Muscle of leg (tissue), 3 donors: ENCODE measurements at regions not wholly inside any gene's neighbourhood (a gene's known extent, or its start where the extent isn't known, plus 50 kb on each side); places are given as distances from the start of the nearest gene placed in this dataset.
A peak's percentile ranks its signal among the peaks of the same experiment; 100 is the strongest.
"Not testable (repeated sequence)": the region's sequence is repeated elsewhere in the genome, so short reads cannot be mapped to it uniquely, and the experiment has no call there.

ENCODE experiments used
- DNase-seq: peaks from one replicate; pipeline ENCODE4 v3.0.0; 2013
- H3K27ac ChIP-seq: one replicate; pipeline ENCODE4 v1.5.1; 2013; ENCODE audit warnings: mild to moderate bottlenecking, low read length, control low read depth
- H3K27me3 ChIP-seq: one replicate; pipeline ENCODE4 v1.6.1; 2013; ENCODE audit warnings: low read length; ENCODE audit not compliant: control insufficient read depth, insufficient read depth
- H3K36me3 ChIP-seq: one replicate; pipeline ENCODE4 v1.6.1; 2013; ENCODE audit warnings: low read length; ENCODE audit not compliant: control insufficient read depth, insufficient read depth
- H3K4me1 ChIP-seq: one replicate; pipeline ENCODE4 v1.6.1; 2013; ENCODE audit warnings: low read length; ENCODE audit not compliant: control insufficient read depth, insufficient read depth
- H3K4me3 ChIP-seq: one replicate; pipeline ENCODE4 v1.5.1; 2013; ENCODE audit warnings: low read length, control low read depth
- H3K9me3 ChIP-seq: replicated peaks from 2 replicates; pipeline ENCODE4 v1.6.1; 2013; ENCODE audit warnings: low read depth, low read length; ENCODE audit not compliant: control insufficient read depth
- WGBS: methylation state at CpG from one replicate; pipeline ENCODE4 v1.1.5; 2013; ENCODE audit warnings: missing lambda C conversion rate; ENCODE audit not compliant: insufficient coverage; 5-methylcytosine and 5-hydroxymethylcytosine counted together

GRCh38 chr9:22649384-22649783, 202.8 kb downstream of the DMRTA1 start:
- WGBS = no CpG with 5 or more reads among the region's 2 CpGs
- peak; percentile 10 for DNase-seq
- no peak overlapping the region for H3K27ac ChIP-seq
- H3K36me3 ChIP-seq = no peaks in the 10 kb centered on the region
- no peaks in the 10 kb centered on the region for H3K27me3 ChIP-seq
- no peaks in the 10 kb centered on the region for H3K4me1 ChIP-seq
- no peak overlapping the region for H3K4me3 ChIP-seq
- H3K9me3 ChIP-seq = no peaks in the 10 kb centered on the region

DNA sequence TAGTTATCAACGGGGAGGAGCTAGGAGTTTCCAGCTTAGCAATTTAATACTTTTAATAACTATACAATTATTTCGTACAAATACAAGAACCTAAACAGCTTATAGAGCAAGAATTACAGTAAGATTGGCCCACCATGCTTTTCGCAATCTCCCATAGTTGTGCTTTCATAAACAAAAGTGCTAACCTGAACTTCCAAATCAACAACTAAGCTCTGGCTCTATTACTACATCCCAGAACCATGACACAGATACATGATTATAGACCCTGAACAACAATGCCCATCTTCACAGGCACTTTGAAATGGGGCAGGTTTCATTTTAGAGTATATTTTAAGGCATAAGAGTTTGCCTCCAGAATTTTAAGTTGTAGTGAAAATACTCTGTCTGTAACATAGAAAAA, 203.5 kb downstream of the DMRTA1 start:
- Histone ChIP-seq H3K36me3 (no peaks in the 10 kb centered on the region), H3K9me3 (no peaks in the 10 kb centered on the region), H3K27me3 (no peaks in the 10 kb centered on the region), H3K4me3 (no peak overlapping the region), H3K4me1 (no peaks in the 10 kb centered on the region), H3K27ac (no peak overlapping the region)
- WGBS = 100% methylated on average over 1 of the region's 3 CpGs
- DNase-seq = no peak

DNA sequence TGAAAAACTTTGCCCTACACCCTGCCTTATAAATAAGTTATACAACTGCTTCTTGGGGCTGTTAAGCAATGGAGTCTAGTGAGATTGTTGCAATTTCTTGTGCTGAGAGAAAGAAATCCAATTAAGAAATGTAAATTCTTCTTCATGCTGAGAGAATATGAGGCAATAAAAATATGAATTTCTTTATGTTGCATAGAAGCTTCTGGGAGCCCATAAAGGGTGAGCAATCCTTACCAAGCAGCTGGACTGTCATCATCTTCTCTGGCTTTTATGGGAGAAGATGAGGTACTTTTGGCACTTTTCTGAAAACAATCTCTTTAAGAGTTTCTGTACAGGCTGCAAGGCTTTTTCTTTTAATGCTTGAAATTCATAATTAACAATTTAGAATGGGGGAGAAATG, 204.3 kb downstream of the DMRTA1 start:
- no peak overlapping the region for H3K27ac ChIP-seq
- no peak for DNase-seq
- no peaks in the 10 kb centered on the region for H3K27me3 ChIP-seq
- no peaks in the 10 kb centered on the region for H3K9me3 ChIP-seq
- H3K4me3 ChIP-seq = no peak overlapping the region
- H3K4me1 ChIP-seq = no peaks in the 10 kb centered on the region
- H3K36me3 ChIP-seq = no peaks in the 10 kb centered on the region

GRCh38 chr9:22654833-22655232, 208.2 kb downstream of the DMRTA1 start:
- no peaks in the 10 kb centered on the region for H3K36me3 ChIP-seq
- no peak overlapping the region for H3K4me3 ChIP-seq
- no peaks in the 10 kb centered on the region for H3K4me1 ChIP-seq
- no peaks in the 10 kb centered on the region for H3K9me3 ChIP-seq
- no peak overlapping the region for H3K27ac ChIP-seq
- H3K27me3 ChIP-seq = no peaks in the 10 kb centered on the region
- no peak for DNase-seq

- H3K4me3 ChIP-seq = no peak overlapping the region
- H3K36me3 ChIP-seq = no peaks in the 10 kb centered on the region
- WGBS = no CpG with 5 or more reads among the region's 1 CpG
- no peaks in the 10 kb centered on the region for H3K4me1 ChIP-seq
- no peaks in the 10 kb centered on the region for H3K27me3 ChIP-seq
- no peak for DNase-seq
- no peaks in the 10 kb centered on the region for H3K9me3 ChIP-seq
- no peak overlapping the region for H3K27ac ChIP-seq
Measured at GRCh38 chr9:22657713-22658112, 211.1 kb downstream of the DMRTA1 start.

DNA sequence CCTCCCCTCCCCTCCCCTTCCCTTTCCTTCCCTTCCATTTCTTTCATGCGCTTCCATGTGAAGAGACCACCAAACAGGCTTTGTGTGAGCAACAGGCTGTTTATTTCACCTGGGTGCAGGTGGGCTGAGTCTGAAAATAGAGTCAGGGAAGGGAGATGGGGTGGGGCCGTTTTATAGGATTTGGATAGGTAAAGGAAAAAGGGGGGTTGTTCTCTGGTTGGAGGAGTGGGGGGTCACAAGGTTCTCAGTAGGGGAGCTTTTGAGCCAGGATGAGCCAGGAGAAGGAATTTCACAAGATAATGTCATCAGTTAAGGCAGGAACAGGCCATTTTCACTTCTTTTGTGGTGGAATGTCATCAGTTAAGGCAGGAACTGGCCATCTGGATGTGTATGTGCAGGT, 211.9 kb downstream of the DMRTA1 start:
- WGBS = no CpG with 5 or more reads among the region's 2 CpGs
- H3K27me3 ChIP-seq, DNase-seq, H3K9me3 ChIP-seq, H3K36me3 ChIP-seq, H3K4me1 ChIP-seq, H3K27ac ChIP-seq, H3K4me3 ChIP-seq: not testable (repeated sequence)

GRCh38 chr9:22682536-22682935, 235.9 kb downstream of the DMRTA1 start:
- 20% methylated on average over 1 of the region's 3 CpGs for WGBS
- Histone ChIP-seq H3K4me3 (no peak overlapping the region), H3K27ac (no peak overlapping the region), H3K9me3 (no peaks in the 10 kb centered on the region), H3K27me3 (no peaks in the 10 kb centered on the region), H3K4me1 (no peaks in the 10 kb centered on the region), H3K36me3 (no peaks in the 10 kb centered on the region)
- DNase-seq = no peak

DNA sequence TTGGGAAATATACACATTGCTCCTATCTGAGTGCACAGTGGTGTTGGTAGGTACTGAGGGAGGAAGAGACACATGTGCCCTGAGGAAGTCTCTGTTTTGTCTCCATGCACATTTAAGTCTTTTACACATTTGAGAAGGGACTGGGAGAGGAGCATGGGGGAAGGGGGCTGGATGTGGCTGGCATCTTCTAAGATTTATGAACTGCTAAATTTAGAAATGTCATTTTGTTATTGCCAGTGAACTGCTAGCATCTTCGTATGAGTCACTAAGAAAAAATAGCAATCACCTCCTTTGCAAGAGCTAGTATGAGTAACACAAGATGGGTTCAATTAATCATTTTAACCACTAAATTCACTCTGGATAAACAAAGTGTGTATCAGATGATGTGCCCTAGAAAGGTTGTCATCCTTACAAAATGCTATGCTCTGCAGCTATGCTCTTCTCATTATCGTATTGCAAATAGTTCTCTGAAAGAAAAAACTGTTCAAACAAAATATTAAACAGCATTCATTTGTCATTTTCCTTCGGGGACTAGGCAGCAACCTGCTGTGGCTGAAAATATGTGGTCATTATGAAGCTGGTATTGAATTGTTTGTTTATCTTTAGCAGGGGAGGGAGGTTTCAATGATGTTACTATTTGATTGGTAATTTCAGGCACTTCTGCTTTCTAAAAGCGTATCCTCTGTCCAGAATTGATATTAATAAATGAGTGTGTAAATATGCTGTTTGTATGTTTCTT, 236.5 kb downstream of the DMRTA1 start:
- Histone ChIP-seq H3K27ac (no peak overlapping the region), H3K4me1 (no peaks in the 10 kb centered on the region), H3K9me3 (no peaks in the 10 kb centered on the region), H3K4me3 (no peak overlapping the region), H3K27me3 (no peaks in the 10 kb centered on the region), H3K36me3 (no peaks in the 10 kb centered on the region)
- DNase-seq = peak; percentile 2
- no CpG with 5 or more reads among the region's 4 CpGs for WGBS

DNA sequence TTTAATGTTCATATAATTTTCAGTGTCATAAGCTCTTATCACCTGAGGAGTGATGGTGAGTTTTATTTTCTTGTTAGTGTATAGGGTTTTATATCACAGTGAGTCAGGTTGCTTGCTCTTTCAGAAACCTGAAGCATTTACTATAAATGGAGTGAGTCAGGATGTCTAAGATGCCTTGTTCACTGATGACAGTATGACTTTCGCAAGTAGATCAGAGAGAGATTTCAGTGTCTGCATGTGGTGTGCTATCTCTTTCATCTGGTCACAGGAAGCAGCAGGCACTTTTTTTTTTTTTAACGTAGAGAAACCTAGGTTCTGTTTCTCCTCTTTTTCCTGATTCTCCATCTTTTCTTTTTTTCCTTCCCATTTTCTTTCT, 237.1 kb downstream of the DMRTA1 start:
- no CpG with 5 or more reads among the region's 2 CpGs for WGBS
- Histone ChIP-seq H3K4me1 (no peaks in the 10 kb centered on the region), H3K36me3 (no peaks in the 10 kb centered on the region), H3K27me3 (no peaks in the 10 kb centered on the region), H3K4me3 (no peak overlapping the region), H3K27ac (no peak overlapping the region), H3K9me3 (no peaks in the 10 kb centered on the region)
- DNase-seq = no peak

GRCh38 chr9:22693156-22693555, 246.5 kb downstream of the DMRTA1 start:
- 75% methylated on average over 2 of the region's 2 CpGs for WGBS
- H3K27ac ChIP-seq = no peak overlapping the region
- H3K4me3 ChIP-seq = no peak overlapping the region
- no peaks in the 10 kb centered on the region for H3K36me3 ChIP-seq
- no peak for DNase-seq
- H3K4me1 ChIP-seq = no peaks in the 10 kb centered on the region
- H3K9me3 ChIP-seq = no peaks in the 10 kb centered on the region
- H3K27me3 ChIP-seq = no peaks in the 10 kb centered on the region

- DNase-seq = no peak
- H3K9me3 ChIP-seq = no peaks in the 10 kb centered on the region
- no peak overlapping the region for H3K4me3 ChIP-seq
- H3K36me3 ChIP-seq = no peaks in the 10 kb centered on the region
- H3K4me1 ChIP-seq = no peaks in the 10 kb centered on the region
- no peak overlapping the region for H3K27ac ChIP-seq
- no peaks in the 10 kb centered on the region for H3K27me3 ChIP-seq
Measured at GRCh38 chr9:22700171-22700570, 253.5 kb downstream of the DMRTA1 start.
